ENCODE measurements at regions not wholly inside any gene's neighbourhood (a gene's known extent, or its start where the extent isn't known, plus 50 kb on each side); places are given as distances from the start of the nearest gene placed in this dataset.

DNA sequence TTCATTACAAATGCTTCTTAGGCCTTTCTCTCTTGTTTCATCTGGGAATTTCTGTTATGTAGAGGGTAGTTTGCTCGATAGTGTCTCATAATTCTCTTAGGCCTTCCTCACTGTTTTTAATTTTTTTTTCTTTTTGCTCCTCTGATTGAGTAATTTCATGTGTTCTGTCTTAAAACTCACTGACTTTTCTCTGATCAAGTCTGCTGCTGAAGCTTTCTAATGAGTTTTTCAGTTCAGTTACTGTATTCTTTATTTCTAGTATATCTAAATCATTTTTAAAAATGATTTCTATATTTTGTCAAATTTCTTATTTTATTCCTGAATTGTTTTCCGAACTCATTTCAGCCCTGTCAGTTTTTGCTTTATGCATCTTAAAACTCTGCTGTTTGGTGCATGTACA, 228.0 kb downstream of the MID1IP1 start:
- TF ChIP-seq CTCF (IDR thresholded peaks at IDR 0.05; ENCODE audit: low read length) (no peak), EZH2 (IDR thresholded peaks at IDR 0.05; ENCODE audit: borderline replicate concordance, low read length) (no peak)
